A549 (cell line): ENCODE measurements at regions not wholly inside any gene's neighbourhood (a gene's known extent, or its start where the extent isn't known, plus 50 kb on each side); places are given as distances from the start of the nearest gene placed in this dataset.
"Not testable (repeated sequence)": the region's sequence is repeated elsewhere in the genome, so short reads cannot be mapped to it uniquely, and the experiment has no call there.

Source experiments
- ATAC-seq, 2 experiments: fragments of 200-7000 bp in 1 of 2; fragments of >200 bp in 1 of 2; cut with Nextera tagmentation in 1 of 2; cut with Tn5 transposase in 1 of 2; 3 replicates each; pipeline versions ENCODE4 v1.8.0 to v1.9.1; 2018 to 2020; ENCODE audit warnings: mild to moderate bottlenecking in 1 of 2, moderate library complexity in 1 of 2
- CTCF ChIA-PET: fragments of 300-600 bp; sonication (Branson Sonifier 250); formaldehyde crosslinking; extraction: SDS; loops from one replicate; lab custom pipeline; 2021; ENCODE audit warnings: antibody characterized with exemption, inconsistent platforms; lab: Yijun Ruan, JAX
- POLR2A ChIA-PET: fragments of 350-600 bp; formaldehyde crosslinking; extraction: SDS; loops from one replicate; lab custom pipeline; 2021; ENCODE audit warnings: antibody characterized with exemption, inconsistent platforms; lab: Yijun Ruan, JAX
- DNase-seq, 2 experiments: peaks; one replicate each; pipeline versions ENCODE4 v3.0.0 to v3.0.0-alpha.2; 2011 to 2016; ENCODE audit warnings: low read depth in 1 of 2, low spot score in 1 of 2
- FAIRE-seq: peaks from 2 replicates; lab custom pipeline; 2011; peaks lifted over from hg19 to GRCh38; lab: Jason Lieb, UNC
- H3K27ac ChIP-seq, 2 experiments: fragments of >200 bp; sonication (Bioruptor Twin); formaldehyde crosslinking; 3 replicates each; pipeline ENCODE4 v1.5.1; 2016 to 2017
- H3K4me1 ChIP-seq: fragments of >200 bp; sonication (Bioruptor Twin); formaldehyde crosslinking; 3 replicates; pipeline ENCODE4 v1.6.1; 2016
- H3K4me2 ChIP-seq: fragments of >200 bp; sonication (Bioruptor Twin); formaldehyde crosslinking; 3 replicates; pipeline ENCODE4 v1.6.1; 2016
- H3K4me3 ChIP-seq: fragments of >200 bp; sonication (Bioruptor Twin); formaldehyde crosslinking; 3 replicates; pipeline ENCODE4 v1.5.1; 2016
- H3K9me3 ChIP-seq: fragments of >200 bp; sonication (Bioruptor Twin); formaldehyde crosslinking; 3 replicates; pipeline ENCODE4 v1.6.1; 2016
- ATOH8 ChIP-seq: fragments of 250-450 bp; sonication (Bioruptor Pico); IDR thresholded peaks from 2 replicates; pipeline ENCODE4 v1.5.0; 2020; ENCODE audit warnings: low read depth, mild to moderate bottlenecking, moderate library complexity
- ELK1 ChIP-seq: fragments of 150-350 bp; IDR thresholded peaks from 2 replicates; pipeline ENCODE4 v1.6.1; 2014; ENCODE audit warnings: low read depth, mild to moderate bottlenecking, low read length
- EP300 ChIP-seq, 2 experiments: fragments of >200 bp; sonication (Bioruptor Twin); formaldehyde crosslinking; IDR thresholded peaks; 2 replicates in 1 of 2; 3 replicates in 1 of 2; pipeline ENCODE4 v1.6.1; 2016 to 2017
- FOSB ChIP-seq: fragments of 250-450 bp; sonication (Bioruptor Pico); IDR thresholded peaks from 2 replicates; pipeline ENCODE4 v1.5.0; 2020; ENCODE audit warnings: mild to moderate bottlenecking, moderate library complexity
- FOSL2 ChIP-seq, 2 experiments: fragments of 450-650 bp in 1 of 2; fragments of >200 bp in 1 of 2; sonication (Bioruptor Twin) in 1 of 2; formaldehyde crosslinking; IDR thresholded peaks; 2 replicates each; pipeline versions ENCODE4 v1.5.0 to v1.6.1; 2016 to 2020; ENCODE audit warnings: mild to moderate bottlenecking in 1 of 2, moderate library complexity in 1 of 2
- FOXS1 ChIP-seq: fragments of 250-450 bp; sonication (Bioruptor Pico); IDR thresholded peaks from 2 replicates; pipeline ENCODE4 v1.5.0; 2020; ENCODE audit warnings: mild to moderate bottlenecking, moderate library complexity
- GATA3 ChIP-seq: IDR thresholded peaks from 2 replicates; pipeline ENCODE4 v1.6.1; 2012; ENCODE audit warnings: borderline replicate concordance
- HOXA7 ChIP-seq: fragments of 250-450 bp; sonication (Bioruptor Pico); IDR thresholded peaks from 2 replicates; pipeline ENCODE4 v1.5.0; 2020; ENCODE audit warnings: mild to moderate bottlenecking, moderate library complexity
- KDM1A ChIP-seq: fragments of 200-600 bp; sonication (generic); IDR thresholded peaks from 2 replicates; pipeline ENCODE4 v1.6.1; 2016; ENCODE audit warnings: low read depth, mild to moderate bottlenecking
- MAX ChIP-seq: IDR thresholded peaks from 2 replicates; pipeline ENCODE4 v1.6.1; 2012
- MAZ ChIP-seq: fragments of 150-350 bp; IDR thresholded peaks from 2 replicates; pipeline ENCODE4 v1.6.1; 2014; ENCODE audit warnings: antibody characterized with exemption, low read depth, low read length, borderline replicate concordance
- MYC ChIP-seq: IDR thresholded peaks from 2 replicates; pipeline ENCODE4 v1.6.1; 2012; ENCODE audit warnings: mild to moderate bottlenecking, inconsistent platforms, low read length, improper control_type of control experiment, borderline replicate concordance
- NPAS2 ChIP-seq: fragments of 250-450 bp; sonication (Bioruptor Pico); IDR thresholded peaks from 2 replicates; pipeline ENCODE4 v1.8.0; 2022; ENCODE audit warnings: mild to moderate bottlenecking, moderate library complexity, borderline replicate concordance
- SMC3 ChIP-seq: fragments of >200 bp; sonication (Bioruptor Twin); formaldehyde crosslinking; IDR thresholded peaks from 3 replicates; pipeline ENCODE4 v1.6.1; 2018; ENCODE audit warnings: inconsistent platforms
- TP53 ChIP-seq: fragments of 250-450 bp; sonication (Bioruptor Pico); IDR thresholded peaks from 2 replicates; pipeline ENCODE4 v1.5.0; 2021; ENCODE audit warnings: mild to moderate bottlenecking, moderate library complexity
- ZC3H11A ChIP-seq: fragments of 450-650 bp; IDR thresholded peaks from 2 replicates; pipeline ENCODE4 v1.6.1; 2014; ENCODE audit warnings: antibody characterized with exemption, mild to moderate bottlenecking
- ZFP36 ChIP-seq: fragments of 450-650 bp; IDR thresholded peaks from 2 replicates; pipeline ENCODE4 v1.6.1; 2014; ENCODE audit warnings: borderline replicate concordance; ENCODE audit not compliant: partially characterized antibody
- ZNF302 ChIP-seq: fragments of 250-450 bp; sonication (Bioruptor Pico); IDR thresholded peaks from 2 replicates; pipeline ENCODE4 v1.9.0; 2021; ENCODE audit warnings: inconsistent platforms, mild to moderate bottlenecking, moderate library complexity
- WGBS: methylation state at CpG from one replicate; pipeline ENCODE4 v1.1.6; 2017; ENCODE audit errors: missing lambda C conversion rate; 5-methylcytosine and 5-hydroxymethylcytosine counted together
- TF ChIP-seq, protein P1 (sequence below): fragments of >200 bp; sonication (Bioruptor Twin); formaldehyde crosslinking; IDR thresholded peaks from 3 replicates; pipeline ENCODE4 v1.6.1; 2016
- TF ChIP-seq, protein P2 (sequence below): fragments of >200 bp; sonication (Bioruptor Twin); formaldehyde crosslinking; IDR thresholded peaks from 3 replicates; pipeline ENCODE4 v1.5.1; 2016

DNA sequence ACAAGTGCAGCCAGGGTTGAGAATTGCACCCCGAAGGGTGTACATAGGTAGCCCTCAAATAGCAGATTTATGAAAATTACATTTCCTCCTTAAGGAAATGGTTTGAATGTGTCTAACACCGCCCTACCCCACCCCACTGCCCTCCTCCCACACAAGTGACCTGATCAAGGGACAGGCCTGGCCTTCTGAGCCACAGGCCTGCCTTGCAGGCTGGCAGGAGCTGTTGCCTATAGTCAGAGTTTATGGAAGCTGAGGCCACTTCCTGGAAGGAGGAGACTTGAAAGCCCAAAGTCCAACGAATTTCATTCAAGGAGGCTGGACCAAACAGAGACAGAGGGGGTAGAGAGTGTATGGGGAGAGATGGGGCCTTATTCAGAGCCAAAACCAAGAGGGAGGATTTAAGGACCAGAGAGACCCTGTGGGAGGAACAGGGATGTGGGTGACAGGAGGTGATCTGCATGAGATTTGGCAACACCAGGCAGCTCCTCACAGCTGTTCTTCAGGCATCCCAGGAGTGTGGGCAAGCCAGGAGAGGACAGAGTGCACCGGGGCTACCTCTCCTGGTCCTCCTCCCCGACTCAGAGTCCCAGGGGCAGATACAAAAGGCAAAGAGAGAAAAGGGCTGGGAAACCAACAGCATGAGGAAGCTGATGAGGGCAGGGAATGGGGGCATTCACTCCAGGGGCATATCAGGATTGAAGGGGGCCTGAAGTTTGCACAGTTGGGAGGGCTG, 100.4 kb upstream of the HES1 start:
- Histone ChIP-seq H3K4me2 (no peak overlapping the region), H3K4me3 (no peak overlapping the region), H3K4me1 (peaks cover 6% of the 10 kb centered on the region; the same call in 1 of the 3 replicates), H3K27ac (peak overlapping the region in 1 of 2 experiments; percentile 16; a peak in 1 of 6 replicates), H3K9me3 (no peaks in the 10 kb centered on the region)
- ChIA-PET POLR2A (no interaction called here), CTCF (interaction anchor here (0.8 to 1.1 kb wide), 2 partner anchors 11 to 280 kb away, joined by 3 read pairs; no protein-coding TSS in a partner anchor)
- TF ChIP-seq EP300 (IDR thresholded peaks at IDR 0.05) (no peak), TP53 (CRISPR knock-in tag) (no peak), MAZ (no peak), ZFP36 (no peak), ZC3H11A (no peak), HOXA7 (CRISPR knock-in tag) (no peak), KDM1A (no peak), SMC3 (no peak), FOSL2 (IDR thresholded peaks at IDR 0.05) (no peak), FOSL2 (CRISPR knock-in tag; IDR thresholded peaks at IDR 0.05) (no peak), ZNF302 (CRISPR knock-in tag) (no peak), GATA3 (no peak), FOXS1 (CRISPR knock-in tag) (no peak), NPAS2 (CRISPR knock-in tag) (no peak)
- TF ChIP-seq, protein P1, sequence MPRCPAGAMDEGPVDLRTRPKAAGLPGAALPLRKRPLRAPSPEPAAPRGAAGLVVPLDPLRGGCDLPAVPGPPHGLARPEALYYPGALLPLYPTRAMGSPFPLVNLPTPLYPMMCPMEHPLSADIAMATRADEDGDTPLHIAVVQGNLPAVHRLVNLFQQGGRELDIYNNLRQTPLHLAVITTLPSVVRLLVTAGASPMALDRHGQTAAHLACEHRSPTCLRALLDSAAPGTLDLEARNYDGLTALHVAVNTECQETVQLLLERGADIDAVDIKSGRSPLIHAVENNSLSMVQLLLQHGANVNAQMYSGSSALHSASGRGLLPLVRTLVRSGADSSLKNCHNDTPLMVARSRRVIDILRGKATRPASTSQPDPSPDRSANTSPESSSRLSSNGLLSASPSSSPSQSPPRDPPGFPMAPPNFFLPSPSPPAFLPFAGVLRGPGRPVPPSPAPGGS, result no peak
- TF ChIP-seq, protein P2, sequence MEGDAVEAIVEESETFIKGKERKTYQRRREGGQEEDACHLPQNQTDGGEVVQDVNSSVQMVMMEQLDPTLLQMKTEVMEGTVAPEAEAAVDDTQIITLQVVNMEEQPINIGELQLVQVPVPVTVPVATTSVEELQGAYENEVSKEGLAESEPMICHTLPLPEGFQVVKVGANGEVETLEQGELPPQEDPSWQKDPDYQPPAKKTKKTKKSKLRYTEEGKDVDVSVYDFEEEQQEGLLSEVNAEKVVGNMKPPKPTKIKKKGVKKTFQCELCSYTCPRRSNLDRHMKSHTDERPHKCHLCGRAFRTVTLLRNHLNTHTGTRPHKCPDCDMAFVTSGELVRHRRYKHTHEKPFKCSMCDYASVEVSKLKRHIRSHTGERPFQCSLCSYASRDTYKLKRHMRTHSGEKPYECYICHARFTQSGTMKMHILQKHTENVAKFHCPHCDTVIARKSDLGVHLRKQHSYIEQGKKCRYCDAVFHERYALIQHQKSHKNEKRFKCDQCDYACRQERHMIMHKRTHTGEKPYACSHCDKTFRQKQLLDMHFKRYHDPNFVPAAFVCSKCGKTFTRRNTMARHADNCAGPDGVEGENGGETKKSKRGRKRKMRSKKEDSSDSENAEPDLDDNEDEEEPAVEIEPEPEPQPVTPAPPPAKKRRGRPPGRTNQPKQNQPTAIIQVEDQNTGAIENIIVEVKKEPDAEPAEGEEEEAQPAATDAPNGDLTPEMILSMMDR, result no peak
- DNase-seq (no peak), FAIRE-seq (no peak), ATAC-seq (no peak; a peak in 1 of 6 replicates)
- 66% methylated on average over 4 of the region's 5 CpGs for WGBS

- H3K4me2 ChIP-seq, result no peak overlapping the region
- ATAC-seq (no peak), DNase-seq (no peak), FAIRE-seq (no peak)
- WGBS, result 92% methylated on average over 6 of the region's 6 CpGs
- TF ChIP-seq MAX, result no peak
- no peak for TF ChIP-seq SMC3
- no peak for TF ChIP-seq ELK1
- no peak for TF ChIP-seq ZC3H11A
- TF ChIP-seq FOXS1 (CRISPR knock-in tag), result no peak
- TF ChIP-seq MYC, result no peak
- TF ChIP-seq FOSB, result no peak
- no peak for TF ChIP-seq TP53 (CRISPR knock-in tag)
- TF ChIP-seq, protein P1, result no peak
- TF ChIP-seq, protein P2, result no peak
- no peak for TF ChIP-seq ATOH8 (CRISPR knock-in tag)
- TF ChIP-seq KDM1A, result no peak
- H3K4me3 ChIP-seq, result no peak overlapping the region
- ChIA-PET POLR2A (no interaction called here), CTCF (no interaction called here)
- no peak overlapping the region for H3K27ac ChIP-seq
- no peaks in the 10 kb centered on the region for H3K9me3 ChIP-seq
- H3K4me1 ChIP-seq, result peaks cover 6% of the 10 kb centered on the region; the same call in 1 of the 3 replicates
These were observed 99.1 kb upstream of the HES1 start for GRCh38 chr3:194036842-194037241.

DNA sequence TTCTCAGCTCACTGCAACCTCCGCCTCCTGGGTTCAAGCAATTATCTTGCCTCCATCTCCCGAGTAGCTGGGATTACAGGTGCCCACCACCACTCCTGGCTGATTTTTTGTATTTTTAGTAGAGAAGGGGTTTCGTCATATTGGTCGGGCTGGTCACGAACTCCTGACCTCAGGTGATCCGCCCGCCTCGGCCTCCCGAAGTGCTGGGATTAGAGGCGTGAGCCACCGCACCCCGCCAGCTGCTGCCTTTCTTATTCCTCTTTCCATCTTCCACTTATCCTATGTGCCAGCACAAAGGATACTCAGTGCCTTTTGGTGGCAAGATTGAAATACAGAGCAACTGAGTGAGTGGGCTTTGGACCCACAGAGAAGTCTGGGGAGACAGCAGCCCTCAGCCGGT, 97.6 kb upstream of the HES1 start:
- CTCF ChIA-PET, FAIRE-seq, H3K4me2 ChIP-seq, H3K4me3 ChIP-seq, POLR2A ChIA-PET, H3K9me3 ChIP-seq, H3K27ac ChIP-seq, ATAC-seq, H3K4me1 ChIP-seq, DNase-seq: not testable (repeated sequence)
- WGBS, result 89% methylated on average over 13 of the region's 13 CpGs
